Gastrocnemius medialis (tissue), 4 donors: ENCODE measurements at regions not wholly inside any gene's neighbourhood (a gene's known extent, or its start where the extent isn't known, plus 50 kb on each side); places are given as distances from the start of the nearest gene placed in this dataset.

Source experiments
- POLR2A ChIP-seq, 2 donors: fragments of 450-650 bp; IDR thresholded peaks; one replicate each; pipeline ENCODE4 v1.6.1; 2017; ENCODE audit warnings: antibody characterized with exemption in 2 of 2, mild to moderate bottlenecking in 2 of 2, moderate library complexity in 2 of 2
- TF ChIP-seq, protein P1 (sequence below), 5 experiments: fragments of 450-650 bp in 3 of 5; fragments of 200-600 bp in 2 of 5; sonication (generic) in 2 of 5; IDR thresholded peaks in 4 of 5; conservative IDR thresholded peaks in 1 of 5; 1 replicate in 4 of 5; 2 replicates in 1 of 5; pipeline ENCODE4 v1.5.1; 2016 to 2019; ENCODE audit warnings: antibody characterized with exemption in 5 of 5, mild to moderate bottlenecking in 3 of 5, moderate library complexity in 3 of 5

DNA sequence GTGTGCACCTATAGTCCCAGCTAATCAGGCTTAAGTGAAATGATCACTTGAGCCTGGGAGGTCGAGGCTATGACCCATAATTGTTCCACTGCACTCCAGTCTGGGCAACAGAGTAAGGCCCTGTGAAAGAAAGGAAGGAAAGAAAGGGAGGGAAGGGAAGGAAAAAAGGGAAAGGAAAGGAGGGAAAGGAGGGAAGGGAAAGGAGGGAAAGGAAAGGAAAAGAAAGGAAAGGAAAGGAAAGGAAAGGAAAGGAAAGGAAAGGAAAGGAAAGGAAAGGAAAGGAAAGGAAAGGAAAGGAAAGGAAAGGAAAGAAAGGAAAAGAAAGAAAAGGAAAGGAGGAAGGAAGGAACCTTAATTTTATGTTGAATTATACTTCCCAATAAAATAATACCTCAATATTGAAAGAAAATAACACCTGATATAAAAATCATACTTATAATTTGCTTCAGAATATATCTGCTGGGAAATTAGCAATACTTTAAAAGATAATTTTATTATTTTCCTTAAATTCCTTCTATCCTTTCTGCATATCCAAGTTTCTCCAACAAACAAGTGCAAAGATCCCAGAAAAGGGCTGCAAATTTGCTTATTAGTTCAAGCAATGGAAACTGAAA lies 177.3 kb downstream of the KLF12 start:
- TF ChIP-seq, protein P1, sequence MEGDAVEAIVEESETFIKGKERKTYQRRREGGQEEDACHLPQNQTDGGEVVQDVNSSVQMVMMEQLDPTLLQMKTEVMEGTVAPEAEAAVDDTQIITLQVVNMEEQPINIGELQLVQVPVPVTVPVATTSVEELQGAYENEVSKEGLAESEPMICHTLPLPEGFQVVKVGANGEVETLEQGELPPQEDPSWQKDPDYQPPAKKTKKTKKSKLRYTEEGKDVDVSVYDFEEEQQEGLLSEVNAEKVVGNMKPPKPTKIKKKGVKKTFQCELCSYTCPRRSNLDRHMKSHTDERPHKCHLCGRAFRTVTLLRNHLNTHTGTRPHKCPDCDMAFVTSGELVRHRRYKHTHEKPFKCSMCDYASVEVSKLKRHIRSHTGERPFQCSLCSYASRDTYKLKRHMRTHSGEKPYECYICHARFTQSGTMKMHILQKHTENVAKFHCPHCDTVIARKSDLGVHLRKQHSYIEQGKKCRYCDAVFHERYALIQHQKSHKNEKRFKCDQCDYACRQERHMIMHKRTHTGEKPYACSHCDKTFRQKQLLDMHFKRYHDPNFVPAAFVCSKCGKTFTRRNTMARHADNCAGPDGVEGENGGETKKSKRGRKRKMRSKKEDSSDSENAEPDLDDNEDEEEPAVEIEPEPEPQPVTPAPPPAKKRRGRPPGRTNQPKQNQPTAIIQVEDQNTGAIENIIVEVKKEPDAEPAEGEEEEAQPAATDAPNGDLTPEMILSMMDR (IDR thresholded peaks at IDR 0.05 in 4 of 5, conservative IDR thresholded peaks at IDR 0.05 in 1 of 5), result no peak
- no peak for TF ChIP-seq POLR2A (IDR thresholded peaks at IDR 0.05)
